Trophoblast cell (in vitro differentiated cells and primary cell): ENCODE measurements at regions not wholly inside any gene's neighbourhood (a gene's known extent, or its start where the extent isn't known, plus 50 kb on each side); places are given as distances from the start of the nearest gene placed in this dataset.

Source experiments
- DNase-seq, 2 donors: peaks; one replicate each; pipeline ENCODE4 v3.0.0-alpha.2; 2016
- H2AFZ ChIP-seq: 2 replicates; pipeline ENCODE4 v1.6.1; 2013; ENCODE audit warnings: low read length, moderate library complexity, mild to moderate bottlenecking; ENCODE audit not compliant: insufficient read depth, poor library complexity
- H2AK5ac ChIP-seq: 2 replicates; pipeline ENCODE4 v1.6.1; 2013; ENCODE audit warnings: mild to moderate bottlenecking, low read length
- H2BK120ac ChIP-seq: 2 replicates; pipeline ENCODE4 v1.6.1; 2013; ENCODE audit warnings: low read length, mild to moderate bottlenecking, moderate library complexity; ENCODE audit not compliant: insufficient read depth, poor library complexity
- H2BK12ac ChIP-seq: 2 replicates; pipeline ENCODE4 v1.6.1; 2013; ENCODE audit warnings: mild to moderate bottlenecking, low read length, moderate library complexity
- H2BK5ac ChIP-seq: 2 replicates; pipeline ENCODE4 v1.6.1; 2013; ENCODE audit warnings: low read length, low read depth, moderate library complexity, mild to moderate bottlenecking; ENCODE audit not compliant: poor library complexity
- H3K14ac ChIP-seq: 2 replicates; pipeline ENCODE4 v1.6.1; 2013; ENCODE audit warnings: mild to moderate bottlenecking, low read length
- H3K18ac ChIP-seq: 2 replicates; pipeline ENCODE4 v1.6.1; 2013; ENCODE audit warnings: mild to moderate bottlenecking, low read length
- H3K23ac ChIP-seq: 2 replicates; pipeline ENCODE4 v1.6.1; 2013; ENCODE audit warnings: low read length
- H3K27ac ChIP-seq: 2 replicates; pipeline ENCODE4 v1.5.1; 2013; ENCODE audit warnings: low read depth, mild to moderate bottlenecking, inconsistent platforms, low read length, moderate library complexity
- H3K27me3 ChIP-seq: 2 replicates; pipeline ENCODE4 v1.6.1; 2013; ENCODE audit warnings: inconsistent platforms, mild to moderate bottlenecking, low read length, moderate library complexity; ENCODE audit not compliant: insufficient read depth
- H3K36me3 ChIP-seq, 2 experiments: 1 replicate in 1 of 2; 2 replicates in 1 of 2; pipeline ENCODE4 v1.6.1; 2013; ENCODE audit warnings: low read length in 2 of 2, mild to moderate bottlenecking in 2 of 2, moderate library complexity in 1 of 2; ENCODE audit not compliant: insufficient read depth in 2 of 2, control insufficient read depth in 1 of 2
- H3K4ac ChIP-seq: 2 replicates; pipeline ENCODE4 v1.6.1; 2013; ENCODE audit warnings: low read depth, mild to moderate bottlenecking, low read length, moderate library complexity
- H3K4me1 ChIP-seq, 2 experiments: 1 replicate in 1 of 2; 2 replicates in 1 of 2; pipeline ENCODE4 v1.6.1; 2013; ENCODE audit warnings: low read length in 2 of 2, mild to moderate bottlenecking in 2 of 2, moderate library complexity in 1 of 2; ENCODE audit not compliant: insufficient read depth in 2 of 2, control insufficient read depth in 1 of 2
- H3K4me2 ChIP-seq: 2 replicates; pipeline ENCODE4 v1.6.1; 2013; ENCODE audit warnings: inconsistent platforms, mild to moderate bottlenecking, low read length, moderate library complexity
- H3K4me3 ChIP-seq: 2 replicates; pipeline ENCODE4 v1.5.1; 2013; ENCODE audit warnings: mild to moderate bottlenecking, low read depth, low read length, inconsistent platforms
- H3K79me1 ChIP-seq: one replicate; pipeline ENCODE4 v1.6.1; 2013; ENCODE audit warnings: low read length
- H3K79me2 ChIP-seq: 2 replicates; pipeline ENCODE4 v1.6.1; 2013; ENCODE audit warnings: low read length, mild to moderate bottlenecking; ENCODE audit not compliant: control insufficient read depth, insufficient read depth, poor library complexity
- H3K9ac ChIP-seq: 2 replicates; pipeline ENCODE4 v1.6.1; 2013; ENCODE audit warnings: mild to moderate bottlenecking, low read length
- H3K9me3 ChIP-seq: 2 replicates; pipeline ENCODE4 v1.6.1; 2013; ENCODE audit warnings: low read depth, mild to moderate bottlenecking, control low read depth, inconsistent platforms, low read length; ENCODE audit not compliant: insufficient read depth
- H4K12ac ChIP-seq: 2 replicates; pipeline ENCODE4 v1.6.1; 2013; ENCODE audit warnings: low read depth, mild to moderate bottlenecking, low read length, moderate library complexity
- H4K8ac ChIP-seq: 2 replicates; pipeline ENCODE4 v1.6.1; 2013; ENCODE audit warnings: low read depth, mild to moderate bottlenecking, low read length, moderate library complexity
- H4K91ac ChIP-seq: one replicate; pipeline ENCODE4 v1.6.1; 2013; ENCODE audit warnings: low read depth, mild to moderate bottlenecking, low read length, moderate library complexity
- WGBS: extraction: QIAGEN DNeasy Blood & Tissue Kit; methylation state at CpG from one replicate; pipeline ENCODE4 v1.1.7; 2013; ENCODE audit warnings: missing lambda C conversion rate; ENCODE audit not compliant: insufficient read length, insufficient coverage; ENCODE audit errors: extremely low coverage; 5-methylcytosine and 5-hydroxymethylcytosine counted together

DNA sequence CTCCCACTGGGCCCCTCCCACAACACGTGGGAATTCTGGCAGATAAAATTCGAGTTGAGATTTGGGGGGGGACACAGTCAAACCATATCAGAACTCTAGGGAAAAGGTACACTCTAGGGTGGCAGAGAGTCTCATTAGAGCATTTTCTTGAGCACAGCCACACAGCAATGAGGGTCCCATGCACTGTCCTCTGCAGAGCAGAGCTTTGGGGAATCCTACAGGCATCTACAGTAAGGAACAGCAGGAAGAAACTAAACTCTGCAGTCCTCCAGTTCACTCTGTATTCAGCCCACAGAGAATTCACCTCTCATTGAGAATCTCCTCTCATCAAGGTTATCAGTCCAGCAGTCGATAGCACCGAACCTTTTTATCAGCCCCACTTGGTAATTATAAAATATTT, 438.6 kb upstream of the NOX3 start:
- H2AFZ ChIP-seq: no peak overlapping the region
- H4K12ac ChIP-seq: no peak overlapping the region
- H2BK5ac ChIP-seq: no peak overlapping the region
- H3K36me3 ChIP-seq: no peaks in the 10 kb centered on the region
- WGBS: no CpG with 5 or more reads among the region's 4 CpGs
- H3K79me1 ChIP-seq: no peaks in the 10 kb centered on the region
- no peaks in the 10 kb centered on the region for H3K79me2 ChIP-seq
- no peak overlapping the region for H3K9ac ChIP-seq
- no peaks in the 10 kb centered on the region for H3K4me1 ChIP-seq
- no peak overlapping the region for H3K18ac ChIP-seq
- no peak overlapping the region for H4K91ac ChIP-seq
- H2BK12ac ChIP-seq: no peak overlapping the region
- no peak overlapping the region for H2AK5ac ChIP-seq
- H4K8ac ChIP-seq: no peak overlapping the region
- no peak for DNase-seq
- no peak overlapping the region for H3K23ac ChIP-seq
- H3K9me3 ChIP-seq: no peaks in the 10 kb centered on the region
- no peak overlapping the region for H3K4me2 ChIP-seq
- H2BK120ac ChIP-seq: no peak overlapping the region
- no peak overlapping the region for H3K27ac ChIP-seq
- no peak overlapping the region for H3K4ac ChIP-seq
- no peaks in the 10 kb centered on the region for H3K27me3 ChIP-seq
- H3K14ac ChIP-seq: no peak overlapping the region
- H3K4me3 ChIP-seq: no peak overlapping the region

DNA sequence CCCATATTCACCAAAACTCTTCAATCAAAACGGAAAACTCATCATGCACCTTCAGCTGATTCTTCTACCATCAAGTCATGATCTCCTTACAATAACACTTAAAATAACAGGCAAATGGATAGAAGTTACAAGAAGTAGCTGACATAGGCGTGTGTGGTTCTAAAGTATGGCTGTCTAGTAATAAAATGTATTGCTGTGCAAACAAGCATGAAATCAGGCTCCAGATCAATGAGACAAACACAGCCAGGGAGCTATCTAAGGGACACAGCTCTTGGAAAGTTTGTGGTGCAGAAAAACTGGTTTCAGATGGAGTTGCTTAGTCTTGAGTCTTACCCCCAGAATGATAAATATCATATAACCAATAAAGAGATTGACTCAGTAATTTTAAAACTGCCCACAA, 434.8 kb upstream of the NOX3 start:
- no CpG with 5 or more reads among the region's 2 CpGs for WGBS
- H4K12ac ChIP-seq: no peak overlapping the region

DNA sequence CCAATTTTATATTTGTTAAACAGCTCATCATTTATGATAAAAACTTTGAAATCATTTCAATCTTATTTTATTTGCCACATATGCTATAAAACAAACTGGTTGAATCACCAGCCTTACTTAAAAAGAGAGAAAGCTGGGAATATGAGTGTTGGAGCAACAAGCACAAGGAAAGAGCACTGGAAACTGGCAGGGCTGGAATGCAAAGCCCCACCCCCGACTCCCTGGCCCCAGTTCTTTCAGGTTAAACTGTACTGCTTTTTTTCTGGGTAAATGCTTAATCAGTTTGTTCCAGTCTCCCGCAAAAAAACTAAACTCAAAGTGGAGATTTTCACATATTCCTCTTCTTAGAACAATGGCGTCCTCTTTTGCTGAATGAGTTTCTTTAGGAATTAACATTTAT, 433.8 kb upstream of the NOX3 start:
- Histone ChIP-seq H3K4ac (no peak overlapping the region), H4K91ac (no peak overlapping the region), H3K23ac (no peak overlapping the region), H3K79me2 (no peaks in the 10 kb centered on the region), H2BK5ac (no peak overlapping the region), H3K4me3 (no peak overlapping the region), H3K18ac (no peak overlapping the region), H4K8ac (no peak overlapping the region), H3K79me1 (no peaks in the 10 kb centered on the region), H2BK120ac (no peak overlapping the region), H3K27me3 (no peaks in the 10 kb centered on the region), H2AK5ac (no peak overlapping the region), H3K9me3 (no peaks in the 10 kb centered on the region), H3K4me2 (no peak overlapping the region), H4K12ac (no peak overlapping the region), H2BK12ac (no peak overlapping the region), H3K4me1 (no peaks in the 10 kb centered on the region), H3K14ac (no peak overlapping the region), H3K36me3 (no peaks in the 10 kb centered on the region), H3K27ac (no peak overlapping the region), H2AFZ (no peak overlapping the region), H3K9ac (no peak overlapping the region)
- WGBS: no CpG with 5 or more reads among the region's 3 CpGs
- DNase-seq: no peak

More for the DNA sequence above, 434.8 kb upstream of the NOX3 start:
- Histone ChIP-seq H3K9me3 (no peaks in the 10 kb centered on the region), H3K9ac (no peak overlapping the region), H3K36me3 (no peaks in the 10 kb centered on the region), H2AFZ (no peak overlapping the region), H3K79me2 (no peaks in the 10 kb centered on the region), H4K8ac (no peak overlapping the region), H2BK12ac (no peak overlapping the region), H3K79me1 (no peaks in the 10 kb centered on the region), H2AK5ac (no peak overlapping the region), H2BK5ac (no peak overlapping the region), H3K4ac (no peak overlapping the region), H3K18ac (no peak overlapping the region), H3K23ac (no peak overlapping the region), H3K4me3 (no peak overlapping the region), H3K4me2 (no peak overlapping the region), H3K4me1 (no peaks in the 10 kb centered on the region), H3K14ac (no peak overlapping the region), H3K27ac (no peak overlapping the region), H4K91ac (no peak overlapping the region), H3K27me3 (no peaks in the 10 kb centered on the region), H2BK120ac (no peak overlapping the region)
- no peak for DNase-seq

DNA sequence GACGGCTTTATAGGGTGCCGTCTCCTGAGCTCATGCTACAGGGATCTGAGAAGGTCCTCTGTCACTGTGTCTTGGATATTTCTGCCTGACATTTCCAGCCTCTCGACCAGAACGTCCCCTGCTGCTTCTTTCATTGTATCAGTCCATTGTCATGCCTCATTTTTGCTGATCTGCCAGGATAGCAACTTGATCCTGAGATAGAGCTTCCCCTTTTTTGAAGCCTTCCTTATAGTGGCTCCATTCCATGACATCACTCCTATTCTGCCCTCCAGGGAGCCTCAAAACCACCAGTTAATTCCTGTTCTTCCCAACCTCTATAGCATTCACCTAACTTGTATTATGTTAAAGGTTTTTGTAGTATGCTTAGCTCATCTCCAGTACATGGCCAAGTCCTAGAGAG, 431.8 kb upstream of the NOX3 start:
- H3K23ac ChIP-seq: no peak overlapping the region
- no peak overlapping the region for H2BK5ac ChIP-seq
- no peak overlapping the region for H2AK5ac ChIP-seq
- no CpG with 5 or more reads among the region's 4 CpGs for WGBS
- H3K9me3 ChIP-seq: no peaks in the 10 kb centered on the region
- H2AFZ ChIP-seq: no peak overlapping the region
- H3K27ac ChIP-seq: no peak overlapping the region
- no peak overlapping the region for H3K4me3 ChIP-seq
- no peak overlapping the region for H3K9ac ChIP-seq
- no peaks in the 10 kb centered on the region for H3K79me2 ChIP-seq
- no peaks in the 10 kb centered on the region for H3K79me1 ChIP-seq
- no peaks in the 10 kb centered on the region for H3K4me1 ChIP-seq
- no peaks in the 10 kb centered on the region for H3K36me3 ChIP-seq
- no peak overlapping the region for H2BK12ac ChIP-seq
- H3K4me2 ChIP-seq: no peak overlapping the region
- DNase-seq: no peak
- H3K14ac ChIP-seq: no peak overlapping the region
- no peak overlapping the region for H2BK120ac ChIP-seq
- no peak overlapping the region for H3K18ac ChIP-seq
- H4K8ac ChIP-seq: no peak overlapping the region
- no peak overlapping the region for H4K91ac ChIP-seq
- no peak overlapping the region for H4K12ac ChIP-seq
- H3K4ac ChIP-seq: no peak overlapping the region
- H3K27me3 ChIP-seq: no peaks in the 10 kb centered on the region
